Astrocyte (in vitro differentiated cells and primary cell): ENCODE measurements at regions not wholly inside any gene's neighbourhood (a gene's known extent, or its start where the extent isn't known, plus 50 kb on each side); places are given as distances from the start of the nearest gene placed in this dataset.

Experiments
- CTCF ChIP-seq: IDR thresholded peaks from 2 replicates; pipeline ENCODE4 v1.5.1; 2011; ENCODE audit warnings: low read depth, mild to moderate bottlenecking, inconsistent platforms, low read length, moderate library complexity; ENCODE audit not compliant: insufficient read depth
- EZH2 ChIP-seq: IDR thresholded peaks from 2 replicates; pipeline ENCODE4 v1.6.1; 2012; ENCODE audit warnings: mild to moderate bottlenecking, low read length, inconsistent platforms; ENCODE audit not compliant: insufficient read depth

DNA sequence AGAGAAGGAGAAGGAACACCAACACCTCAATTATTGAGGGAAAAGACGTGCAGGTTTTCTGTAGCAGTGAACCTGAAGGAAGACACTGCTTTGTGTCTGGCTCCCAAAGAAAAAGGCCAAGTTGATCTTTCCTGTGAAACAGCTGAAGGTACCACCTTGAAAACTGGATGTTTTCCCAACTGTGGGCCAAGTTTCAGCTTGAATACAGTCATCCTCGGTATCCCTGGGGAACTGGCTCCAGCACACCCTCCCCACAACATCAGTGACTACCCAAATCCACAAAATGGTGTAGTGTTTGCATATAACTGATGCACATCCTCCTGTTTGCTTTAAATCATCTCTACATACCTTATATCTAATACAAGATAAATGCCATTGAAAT is 297.0 kb upstream of the PITRM1 start:
- TF ChIP-seq CTCF (no peak), EZH2 (no peak)
